Hematopoietic multipotent progenitor cell treated with erythropoietin and hydrocortisone succinate and interleukin-3 and kit ligand, for 15 days (in vitro differentiated cells): ENCODE measurements at regions not wholly inside any gene's neighbourhood (a gene's known extent, or its start where the extent isn't known, plus 50 kb on each side); places are given as distances from the start of the nearest gene placed in this dataset.
A peak's percentile ranks its signal among the peaks of the same experiment; 100 is the strongest.

Experiments used
- DNase-seq: peaks from one replicate; pipeline ENCODE4 v3.0.0-alpha.2; 2015; ENCODE audit warnings: low spot score

DNA sequence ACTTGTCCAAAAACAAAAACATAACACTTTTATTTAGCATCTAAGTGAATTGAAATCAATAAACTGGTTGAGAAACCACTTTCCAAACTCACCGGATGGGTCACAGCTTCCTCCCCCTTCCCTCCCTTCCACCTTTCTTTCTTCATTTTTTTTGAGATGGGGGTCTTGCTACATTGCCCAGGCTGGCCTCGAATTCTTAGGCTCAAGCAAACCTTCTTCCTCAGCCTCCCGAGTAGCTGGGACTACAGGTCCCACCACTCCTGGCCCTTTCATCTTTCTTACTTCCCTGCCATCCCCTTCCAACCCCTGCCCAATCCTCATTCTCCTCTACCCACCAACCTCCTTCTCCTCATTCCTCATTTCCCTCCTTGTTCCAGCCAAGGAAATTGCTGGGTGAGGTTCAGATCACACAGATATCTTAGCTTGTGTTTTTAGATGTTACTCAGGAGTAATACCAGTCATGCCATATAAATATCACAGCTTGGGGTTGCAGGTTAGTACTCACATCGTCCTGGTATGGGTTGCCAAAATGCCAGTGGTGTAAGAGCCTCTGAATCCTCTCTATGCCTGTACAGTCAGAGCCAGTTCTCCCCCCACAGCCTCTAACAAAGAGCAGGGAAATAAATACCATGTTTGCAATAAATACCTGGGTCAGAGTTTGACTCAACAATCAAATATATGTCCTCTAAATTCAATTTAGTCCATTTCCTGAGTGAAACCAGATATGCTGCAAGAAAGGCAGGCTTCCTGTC lies 132.7 kb upstream of the NDUFV2 start:
- DNase-seq = no peak

DNA sequence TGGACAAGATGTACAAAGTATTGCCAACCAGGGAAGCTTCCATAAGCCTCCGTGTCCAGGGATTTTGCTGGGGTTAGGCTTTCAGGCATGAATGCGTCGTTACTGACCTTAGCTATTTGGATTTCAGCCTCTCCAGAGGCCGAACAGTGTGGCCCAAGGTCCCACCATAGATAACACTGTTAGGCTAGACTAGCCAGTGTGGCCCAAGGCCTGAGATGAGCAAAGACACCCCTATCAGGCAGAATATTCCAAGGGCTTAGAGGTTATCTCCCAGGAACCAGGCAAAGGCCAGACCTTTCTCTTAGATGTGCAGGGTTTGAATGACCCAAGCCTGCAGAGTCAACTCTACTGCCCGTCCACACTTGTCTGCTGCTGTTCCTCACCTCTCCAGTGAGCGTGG lies 131.7 kb upstream of the NDUFV2 start:
- DNase-seq = no peak

DNA sequence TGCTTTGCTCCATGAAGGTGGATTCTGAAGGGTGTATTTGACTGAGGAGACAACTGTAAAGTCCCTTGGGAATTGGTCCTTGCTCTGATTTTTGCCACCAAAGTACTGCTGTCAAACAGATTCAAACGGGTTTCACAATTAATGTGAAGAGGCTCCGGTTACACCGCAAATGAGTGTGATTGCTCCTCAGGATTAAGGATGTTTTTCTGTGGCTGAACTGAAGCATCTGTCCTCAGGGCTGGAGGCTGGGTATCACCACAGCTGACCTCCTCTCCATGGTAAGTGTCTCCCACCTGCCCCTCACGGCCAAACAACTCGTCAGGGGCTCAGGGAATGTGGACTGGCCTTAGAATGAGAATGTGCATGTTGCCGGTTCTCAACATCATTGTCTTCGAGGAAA lies 130.4 kb upstream of the NDUFV2 start:
- DNase-seq = no peak

DNA sequence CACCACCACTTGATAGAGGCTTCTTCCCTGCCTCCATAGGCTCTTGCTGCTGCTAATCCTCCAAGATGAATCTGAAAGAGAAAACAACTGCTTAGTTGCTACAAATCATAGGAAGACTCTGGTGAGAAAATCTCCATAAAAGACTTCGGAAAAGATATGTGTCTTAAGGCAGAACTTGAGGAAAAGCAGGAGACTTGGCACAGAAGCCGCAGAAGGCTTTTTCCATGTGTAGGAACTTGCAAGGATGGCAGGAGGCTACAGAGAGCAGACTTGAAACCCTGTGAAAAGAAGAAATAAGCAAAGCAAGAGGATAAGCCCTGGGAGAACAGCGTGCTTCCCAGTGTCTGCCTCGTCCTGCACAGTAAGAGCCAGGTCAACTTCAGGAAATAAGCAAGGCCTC lies 128.2 kb upstream of the NDUFV2 start:
- DNase-seq = no peak

DNA sequence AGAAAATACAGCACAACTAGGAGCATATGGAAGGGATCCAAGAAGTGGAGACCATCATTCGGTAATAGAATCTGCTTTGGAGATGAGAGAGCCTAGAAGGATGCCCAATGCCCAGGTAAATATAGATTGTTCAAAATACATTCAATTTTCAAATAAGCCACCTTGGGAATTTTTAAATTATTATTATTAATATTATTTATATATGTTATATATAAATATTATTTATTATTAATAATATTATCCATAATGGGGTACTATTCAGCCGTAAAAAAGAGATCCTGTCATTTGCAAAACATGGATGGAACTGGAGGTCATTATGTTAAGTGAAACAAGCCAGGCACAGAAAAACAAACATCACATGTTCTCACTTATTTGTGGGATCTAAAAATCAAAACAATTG lies 127.8 kb upstream of the NDUFV2 start:
- DNase-seq = no peak

DNA sequence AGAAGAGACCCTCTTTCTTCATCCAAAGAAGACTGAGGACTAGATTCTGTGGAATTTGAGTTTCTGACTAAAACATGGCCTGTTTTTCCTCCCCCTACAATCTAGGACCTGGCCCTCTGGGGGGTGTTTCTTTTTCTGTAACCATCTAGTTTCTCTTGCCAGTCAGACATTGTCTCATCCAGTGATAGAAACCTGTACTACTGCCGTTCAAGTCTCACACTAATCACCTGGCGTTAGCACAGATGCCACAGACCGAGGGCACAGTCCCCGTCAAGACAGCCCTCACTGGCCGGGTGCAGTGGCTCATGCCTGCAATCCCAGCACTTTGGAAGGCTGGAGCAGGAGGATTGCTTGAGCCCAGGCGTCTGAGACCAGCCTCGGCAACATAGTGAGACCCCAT lies 126.9 kb upstream of the NDUFV2 start:
- DNase-seq = no peak

DNA sequence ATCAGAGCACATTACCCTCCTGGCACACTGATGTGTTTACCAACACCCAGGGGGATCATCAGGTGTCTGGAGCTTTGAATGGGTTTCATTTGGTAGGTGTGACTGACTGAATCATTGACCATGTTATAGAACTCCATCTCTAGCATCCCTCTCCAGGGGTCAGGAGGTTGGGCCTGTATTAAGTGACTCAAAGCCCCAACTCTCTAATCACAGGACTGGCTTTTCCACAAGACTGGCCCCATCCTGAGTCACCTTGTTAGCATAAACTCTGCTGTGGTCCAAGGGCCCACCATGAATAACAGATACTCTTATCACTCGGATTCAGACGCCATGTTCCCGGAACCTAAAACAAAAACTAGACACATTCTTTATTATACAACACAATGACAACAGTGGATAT lies 125.9 kb upstream of the NDUFV2 start:
- DNase-seq = no peak

DNA sequence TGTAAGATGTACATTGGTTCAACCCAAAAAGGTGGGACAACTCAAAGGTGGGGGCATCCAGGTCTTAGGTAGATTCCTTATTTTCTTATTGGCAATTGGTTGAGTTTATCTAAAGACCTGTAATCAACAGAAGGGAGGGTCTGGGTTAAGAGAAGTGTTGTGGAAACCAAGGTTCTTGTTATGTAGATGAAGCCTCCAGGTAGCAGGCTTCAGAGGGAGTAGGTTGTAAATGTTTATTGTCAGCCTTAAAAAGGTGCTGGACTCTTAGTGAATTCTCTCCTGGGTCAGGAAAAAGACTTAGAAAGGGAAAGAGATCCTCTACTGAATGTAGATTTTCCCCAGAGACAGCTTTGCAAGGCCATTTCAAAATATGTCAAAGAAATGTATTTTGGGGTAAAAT lies 125.3 kb upstream of the NDUFV2 start:
- no peak for DNase-seq

DNA sequence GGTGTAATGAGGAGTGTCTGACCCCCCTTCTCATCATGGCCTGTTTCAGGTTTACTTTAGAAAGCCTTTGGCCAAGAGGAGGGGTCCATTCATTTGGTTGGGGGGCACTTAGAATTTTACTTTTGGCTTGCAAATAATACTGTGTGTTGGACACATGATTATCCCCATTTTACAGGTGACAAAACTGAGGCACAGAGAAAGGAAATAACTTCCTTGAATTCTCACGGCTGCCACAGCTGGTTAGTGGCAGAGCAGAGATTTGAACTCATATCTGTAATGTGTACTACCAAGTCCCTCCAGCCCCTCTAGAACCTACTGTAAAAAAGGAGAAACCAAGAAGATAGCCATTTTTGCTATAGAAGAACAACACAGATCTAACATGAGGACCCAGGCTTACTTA lies 124.8 kb upstream of the NDUFV2 start:
- DNase-seq = no peak

DNA sequence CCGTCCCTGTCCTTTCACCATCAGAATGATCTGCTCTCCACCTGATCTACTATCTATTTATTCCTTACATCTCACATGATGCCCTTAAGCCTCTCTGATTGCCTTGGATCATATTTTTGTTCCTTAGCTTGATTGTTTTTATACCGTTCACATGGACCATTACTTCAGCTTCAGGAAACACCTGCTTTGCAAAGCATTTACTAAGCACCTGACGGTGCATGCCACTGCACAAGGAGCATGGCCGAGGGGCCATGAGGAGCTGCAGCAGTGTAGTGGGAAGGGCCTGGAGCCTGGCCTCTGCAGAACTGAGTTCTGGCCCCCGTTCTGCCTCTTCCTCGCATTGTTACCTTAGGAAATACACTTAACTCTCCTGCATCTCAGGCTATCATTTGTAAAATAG lies 124.1 kb upstream of the NDUFV2 start:
- DNase-seq = no peak

DNA sequence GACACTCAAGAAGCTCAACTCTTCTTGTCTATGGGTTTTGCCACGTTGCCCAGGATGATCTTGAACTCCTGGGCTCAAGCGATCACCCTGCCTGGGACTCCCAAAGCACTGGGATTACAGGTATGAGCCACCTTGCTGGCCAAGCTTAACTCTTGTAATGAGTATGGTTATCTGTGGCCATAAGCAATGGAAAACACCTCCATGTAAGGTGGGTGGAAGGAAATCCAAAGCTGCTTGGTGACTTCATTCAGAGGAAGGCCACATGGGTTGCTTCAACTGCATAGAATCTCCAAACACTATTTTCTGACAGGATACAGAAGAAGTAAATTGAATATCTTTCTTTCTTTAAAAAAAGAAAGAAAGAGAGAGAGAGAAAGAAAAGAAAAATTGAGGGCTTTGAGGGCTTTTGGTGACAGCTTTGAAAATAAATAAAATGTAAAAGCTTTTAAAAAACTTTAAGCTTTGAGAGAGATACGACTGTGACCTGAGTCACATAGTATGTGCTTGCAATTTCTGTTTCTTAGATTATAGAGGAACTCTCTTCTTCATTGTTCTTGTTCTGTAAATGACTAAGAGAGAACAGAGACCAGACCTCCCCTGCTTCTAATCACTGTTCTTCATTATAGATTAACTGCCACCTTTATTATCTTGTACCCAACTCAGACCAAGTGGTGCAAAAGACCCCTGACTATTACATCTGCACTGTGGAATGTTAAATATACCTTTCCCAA lies 123.1 kb upstream of the NDUFV2 start:
- DNase-seq = no peak

DNA sequence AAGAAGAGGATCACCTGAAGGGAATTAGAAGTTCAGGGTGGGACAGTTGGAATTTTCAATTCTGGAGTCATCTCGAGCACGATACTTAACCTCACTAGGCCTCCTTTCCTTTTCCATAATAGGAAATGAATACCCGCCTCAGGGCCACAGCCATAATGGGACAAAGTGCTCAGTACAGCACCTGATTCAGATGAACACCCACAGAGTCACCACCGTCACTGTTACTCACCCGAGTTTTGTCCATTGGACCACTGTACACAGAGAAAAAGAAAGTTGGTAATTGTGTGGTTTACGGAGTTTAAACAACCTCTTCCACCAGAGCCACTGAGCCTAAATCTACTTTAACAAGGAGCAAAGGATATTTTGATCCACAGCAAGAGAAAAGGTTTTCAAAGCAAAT lies 122.0 kb upstream of the NDUFV2 start:
- DNase-seq = no peak

DNA sequence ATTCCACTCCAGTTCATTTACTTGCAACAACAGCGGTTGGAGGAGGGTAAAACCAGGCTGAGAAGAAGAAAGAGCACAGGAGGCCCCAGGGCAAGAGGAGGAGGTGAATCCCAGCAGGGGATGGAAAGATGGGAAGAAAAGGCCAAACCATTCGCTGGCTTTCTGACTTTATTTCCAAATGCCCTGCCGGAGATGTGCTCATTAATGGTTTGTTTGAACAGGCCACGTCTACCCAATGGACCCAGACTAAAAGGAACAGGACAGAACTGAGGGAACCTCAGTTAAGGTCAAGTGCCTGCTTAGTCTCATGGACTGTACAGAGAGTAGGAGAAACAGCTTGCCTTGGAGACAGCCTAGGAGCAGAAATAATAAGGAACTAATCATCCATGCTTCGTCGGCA lies 121.6 kb upstream of the NDUFV2 start:
- no peak for DNase-seq

DNA sequence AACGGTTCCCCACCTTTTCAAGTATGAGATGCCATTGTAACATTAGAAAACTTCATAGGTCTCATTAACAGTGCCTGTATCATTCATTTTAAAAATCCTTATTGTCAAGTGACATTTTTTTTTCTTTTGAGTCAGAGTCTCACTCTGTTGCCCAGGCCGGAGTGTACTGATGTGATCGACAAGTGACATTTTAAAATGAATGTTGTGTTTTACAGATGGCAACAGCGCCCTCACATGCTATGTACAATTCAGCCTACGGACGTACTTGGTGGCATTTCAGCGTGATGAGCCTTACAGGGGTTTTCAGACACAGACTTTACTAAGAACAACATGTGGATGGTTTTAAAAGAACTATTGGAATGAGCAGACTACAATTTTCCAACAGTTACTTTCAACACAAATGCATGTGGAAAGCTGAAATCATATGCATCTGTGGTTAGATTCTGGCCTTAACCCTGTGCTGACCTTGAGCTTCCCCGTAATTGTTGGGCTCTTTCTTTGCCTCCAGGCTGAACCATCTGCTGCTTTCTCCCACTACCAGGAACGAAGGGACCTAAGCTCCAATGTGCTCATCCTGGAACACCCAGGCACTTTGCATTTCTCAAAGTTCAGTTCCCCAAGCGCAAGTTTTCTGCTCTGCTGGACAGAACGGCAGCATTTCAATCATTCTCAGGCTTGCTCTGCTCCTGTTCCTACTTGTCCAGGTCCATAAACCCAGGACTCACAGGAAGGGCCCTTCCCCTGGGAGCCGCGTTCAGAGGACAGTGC lies 119.9 kb upstream of the NDUFV2 start:
- peak; percentile 47 for DNase-seq

DNA sequence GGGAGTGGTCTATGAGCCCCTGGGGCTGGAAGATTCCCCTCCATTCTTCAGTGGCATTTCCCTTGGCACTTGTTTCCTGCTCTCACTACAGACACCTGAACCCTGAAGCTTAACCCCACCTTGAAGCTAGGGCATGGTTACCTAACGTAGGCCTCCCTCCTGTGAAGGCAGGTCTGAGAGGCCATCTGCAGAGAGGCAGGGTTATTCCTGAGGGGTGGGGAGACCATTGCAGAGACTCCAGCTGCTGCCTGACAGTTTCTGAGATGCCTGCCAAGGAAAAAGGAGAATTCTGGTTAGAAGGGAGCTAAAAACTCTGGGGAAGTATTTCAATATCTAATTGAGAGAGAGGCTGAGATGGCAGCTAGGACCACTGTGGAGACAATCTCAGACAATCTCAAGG lies 119.3 kb upstream of the NDUFV2 start:
- DNase-seq = no peak

DNA sequence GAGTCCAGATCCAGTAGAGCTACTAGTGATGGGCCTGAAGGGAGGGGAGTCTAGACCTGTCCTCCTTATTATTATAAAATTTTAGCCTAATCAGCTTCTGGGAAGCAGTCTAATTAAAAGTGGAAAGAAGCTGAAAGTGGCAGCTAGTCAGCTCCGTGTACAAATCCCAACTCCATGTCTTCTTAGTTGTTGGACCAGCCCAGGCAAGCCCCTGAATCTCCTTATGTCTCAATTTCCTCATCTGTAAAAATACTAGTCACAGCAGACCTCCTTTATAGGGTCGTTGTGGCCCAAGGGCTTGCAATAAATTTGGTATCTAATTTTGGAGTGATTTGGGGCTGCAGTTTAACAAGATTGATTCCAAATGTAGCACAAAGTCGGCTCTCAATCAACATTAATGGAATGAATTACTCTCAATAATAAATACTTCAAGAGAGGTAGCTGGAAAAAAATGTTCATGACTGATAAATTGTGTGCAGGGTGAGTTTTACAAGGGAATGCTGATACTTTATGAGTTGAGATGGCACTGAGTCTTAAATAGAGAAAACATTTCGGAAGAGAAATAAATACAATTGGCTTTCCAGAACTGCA lies 118.3 kb upstream of the NDUFV2 start:
- DNase-seq = no peak

DNA sequence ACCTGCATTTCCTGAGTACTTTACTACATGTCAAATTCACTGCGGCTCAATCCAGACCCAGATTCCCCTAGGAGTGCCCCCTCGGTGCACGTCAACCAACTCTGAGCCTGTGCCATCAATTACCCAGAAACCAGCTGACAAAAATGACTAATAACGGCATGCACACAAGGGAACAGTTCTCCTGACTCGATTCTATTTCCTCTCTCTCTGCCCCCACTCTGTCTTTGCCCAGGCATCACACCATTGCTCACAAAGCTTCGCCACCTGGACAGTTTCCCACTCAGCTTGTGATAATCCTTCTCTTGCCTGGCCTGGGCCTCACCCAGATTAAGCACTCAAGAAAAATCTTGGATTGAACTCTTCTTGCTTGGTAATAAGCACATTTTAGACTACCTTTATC lies 115.3 kb upstream of the NDUFV2 start:
- DNase-seq = no peak

DNA sequence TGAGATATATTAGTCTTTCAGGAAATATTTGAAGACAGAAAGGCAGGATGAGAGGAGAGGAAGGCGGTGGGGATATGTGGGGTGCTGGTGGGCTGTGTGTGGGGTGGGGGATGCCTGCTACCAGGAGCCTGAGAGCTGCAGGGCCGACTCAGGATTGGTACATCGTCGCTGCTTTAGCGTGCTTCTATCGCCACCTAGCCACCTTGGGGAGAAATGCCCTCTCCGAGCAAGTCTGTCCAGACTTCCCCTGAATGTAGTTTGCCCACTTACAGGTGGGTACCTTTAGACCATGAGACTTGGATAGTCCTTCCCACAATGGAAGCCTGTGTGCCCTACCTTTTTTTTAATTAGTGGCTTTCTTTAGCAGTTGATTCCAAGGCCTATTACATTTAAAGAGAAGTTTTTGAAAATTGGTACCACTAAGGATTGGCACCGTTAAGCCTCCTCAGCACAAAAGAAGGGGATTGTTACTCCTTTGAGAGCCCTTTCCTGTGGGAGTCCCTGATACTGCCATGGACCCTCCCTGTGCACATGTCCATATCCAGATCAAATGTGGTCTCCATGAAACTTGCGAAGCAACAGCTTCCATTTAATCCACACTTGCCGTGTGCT lies 114.1 kb upstream of the NDUFV2 start:
- peak; percentile 69 for DNase-seq

DNA sequence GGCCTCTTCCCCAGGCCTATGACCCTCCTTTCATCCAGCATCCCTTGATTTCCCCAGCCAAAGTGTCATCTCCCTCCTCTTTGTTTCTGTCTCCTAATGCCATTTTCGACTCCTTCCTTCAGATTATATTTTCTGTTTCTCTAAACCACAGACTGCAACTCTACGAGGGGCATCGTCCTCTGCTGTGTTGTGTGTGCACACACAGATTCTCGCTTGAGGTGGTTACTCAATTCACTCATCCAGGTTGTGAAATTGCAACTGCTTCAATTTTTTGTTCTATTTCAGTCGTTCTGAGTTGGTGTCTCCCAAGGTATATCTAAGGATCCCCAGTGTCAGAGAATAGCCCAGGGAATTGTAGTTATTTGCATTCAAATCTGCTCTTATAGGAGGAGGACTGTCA lies 113.5 kb upstream of the NDUFV2 start:
- no peak for DNase-seq

DNA sequence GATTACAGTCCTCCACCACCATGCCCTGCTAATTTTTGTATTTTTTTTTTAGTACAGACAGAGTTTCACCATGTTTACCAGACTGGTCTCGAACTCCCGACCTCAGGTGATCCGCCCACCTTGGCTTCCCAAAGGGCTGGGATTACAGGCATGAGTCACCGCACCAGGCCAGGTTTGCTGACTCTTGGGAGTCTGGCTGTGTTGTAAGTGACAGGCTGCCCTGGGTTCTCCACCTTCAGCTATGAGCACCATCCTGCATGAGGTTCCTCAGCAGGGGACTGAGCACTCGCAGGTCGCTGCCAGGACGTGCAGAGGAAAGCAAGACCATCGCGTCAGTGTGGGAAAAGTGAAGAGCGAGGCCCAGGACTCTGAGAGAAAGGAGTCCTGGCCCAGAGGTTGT lies 112.6 kb upstream of the NDUFV2 start:
- DNase-seq = no peak

DNA sequence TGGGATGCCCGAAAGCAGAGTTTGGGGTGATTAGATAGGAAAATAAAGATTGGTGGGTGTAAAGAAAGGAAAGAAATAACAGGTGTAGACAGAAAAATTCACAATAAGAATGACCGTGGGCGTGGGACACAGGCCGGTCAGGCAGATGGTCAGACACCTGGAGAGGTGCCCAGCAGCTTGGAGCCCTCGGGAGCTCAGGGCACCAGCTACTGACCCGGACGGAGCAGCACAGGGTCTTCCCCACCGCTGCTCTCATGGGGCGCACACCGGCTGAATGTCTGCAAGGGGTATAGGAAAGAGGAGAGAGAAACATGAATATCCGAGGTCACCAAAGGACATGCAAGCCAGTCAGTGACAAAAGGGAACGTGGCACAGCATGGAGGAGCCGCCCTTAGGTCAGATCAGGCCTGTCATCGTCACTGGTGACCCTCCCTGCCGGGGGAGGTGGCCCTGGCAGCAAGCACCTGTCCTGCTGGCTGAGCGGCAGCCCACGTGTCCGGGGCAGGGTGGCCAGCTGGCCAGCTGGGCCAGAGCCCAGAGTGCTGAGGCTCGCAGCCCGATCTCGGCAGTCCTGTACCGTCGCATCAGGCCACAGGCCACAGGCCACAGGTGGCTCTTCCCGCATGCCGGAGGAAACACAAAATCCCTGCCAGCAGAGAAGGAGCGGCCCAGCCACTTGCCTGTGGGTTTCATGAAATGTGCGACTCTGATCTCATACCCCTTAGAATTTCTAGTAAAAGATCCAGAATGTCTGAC lies 112.0 kb upstream of the NDUFV2 start:
- no peak for DNase-seq

DNA sequence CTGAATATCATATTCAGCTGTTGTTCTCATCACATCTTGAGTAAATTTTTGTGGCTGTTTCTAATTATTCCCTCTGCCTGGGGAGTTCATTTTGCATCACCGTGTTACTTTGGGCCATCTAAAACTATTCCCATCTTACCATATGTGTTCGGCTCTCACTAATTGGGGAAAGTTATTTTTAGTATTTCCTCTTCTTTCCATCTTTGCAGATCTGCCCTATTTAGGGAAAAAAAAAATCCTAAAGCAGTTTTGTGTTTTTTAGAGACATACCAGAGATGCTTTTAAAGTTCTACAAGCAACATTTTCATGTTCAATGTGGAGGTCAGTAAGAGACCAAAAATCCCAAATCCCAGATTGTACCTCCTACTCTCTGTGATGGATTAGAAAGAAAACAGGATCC lies 111.3 kb upstream of the NDUFV2 start:
- DNase-seq = no peak
